AML-193 (cell line): ENCODE measurements at regions not wholly inside any gene's neighbourhood (a gene's known extent, or its start where the extent isn't known, plus 50 kb on each side); places are given as distances from the start of the nearest gene placed in this dataset.

Source experiments
- DNase-seq, 2 experiments: peaks; one replicate each; lab custom pipeline; 2025; lab: John Stamatoyannopoulos, UW

GRCh38 chr20:6492271-6493055 is 275.0 kb upstream of the BMP2 start:
- no peak for DNase-seq

GRCh38 chr20:6490849-6491248 is 276.6 kb upstream of the BMP2 start:
- no peak for DNase-seq

- peak; percentile 19 to 52 for DNase-seq
Observed at GRCh38 chr20:6489361-6490171, 277.9 kb upstream of the BMP2 start.

GRCh38 chr20:6485351-6485750 is 282.1 kb upstream of the BMP2 start:
- no peak for DNase-seq

GRCh38 chr20:6483727-6484126 is 283.8 kb upstream of the BMP2 start:
- DNase-seq: no peak

- DNase-seq: no peak
Observed at GRCh38 chr20:6482486-6482885, 285.0 kb upstream of the BMP2 start.

- no peak for DNase-seq
Observed at GRCh38 chr20:6480328-6481200, 286.9 kb upstream of the BMP2 start.

- peak; percentile 4 to 7 for DNase-seq
Observed at GRCh38 chr20:6473197-6473596, 294.3 kb upstream of the BMP2 start.

GRCh38 chr20:6471871-6472270 is 295.6 kb upstream of the BMP2 start:
- DNase-seq: no peak

- no peak for DNase-seq
Observed at GRCh38 chr20:6471110-6471647, 296.3 kb upstream of the BMP2 start.

GRCh38 chr20:6469695-6470094 is 297.8 kb upstream of the BMP2 start:
- no peak for DNase-seq

GRCh38 chr20:6468423-6469116 is 298.9 kb upstream of the BMP2 start:
- no peak for DNase-seq

GRCh38 chr20:6467562-6467961 is 299.9 kb upstream of the BMP2 start:
- DNase-seq: no peak

GRCh38 chr20:6466075-6466810 is 301.2 kb upstream of the BMP2 start:
- DNase-seq: no peak

- no peak for DNase-seq
Observed at GRCh38 chr20:6450841-6451240, 316.6 kb upstream of the BMP2 start.

- no peak for DNase-seq
Observed at GRCh38 chr20:6440443-6440799, 317.6 kb upstream of the FERMT1 start.

- DNase-seq: no peak
Observed at GRCh38 chr20:6439737-6440442, 317.1 kb upstream of the FERMT1 start.

- DNase-seq: no peak
Observed at GRCh38 chr20:6434131-6434530, 311.3 kb upstream of the FERMT1 start.

GRCh38 chr20:6430381-6430780 is 307.6 kb upstream of the FERMT1 start:
- no peak for DNase-seq

- peak; percentile 17 to 42 for DNase-seq
Observed at GRCh38 chr20:6426287-6426891, 303.6 kb upstream of the FERMT1 start.
